RPMI8226 (cell line): ENCODE measurements at regions not wholly inside any gene's neighbourhood (a gene's known extent, or its start where the extent isn't known, plus 50 kb on each side); places are given as distances from the start of the nearest gene placed in this dataset.

ENCODE experiments used
- DNase-seq: peaks from one replicate; pipeline ENCODE4 v3.0.0-alpha.2; 2015

GRCh38 chr13:70469077-70469476 lies 360.8 kb upstream of the KLHL1 start:
- DNase-seq, result no peak

- no peak for DNase-seq
These were observed 349.2 kb upstream of the KLHL1 start for GRCh38 chr13:70457474-70457873.

- DNase-seq, result no peak
These were observed 340.6 kb upstream of the KLHL1 start for GRCh38 chr13:70448820-70449219.

- DNase-seq, result no peak
These were observed 324.1 kb upstream of the KLHL1 start for GRCh38 chr13:70432276-70432805.

GRCh38 chr13:70430256-70430655 lies 322.0 kb upstream of the KLHL1 start:
- DNase-seq, result no peak

- DNase-seq, result no peak
These were observed 316.7 kb upstream of the KLHL1 start for GRCh38 chr13:70424928-70425327.

GRCh38 chr13:70424428-70424827 lies 316.2 kb upstream of the KLHL1 start:
- no peak for DNase-seq

GRCh38 chr13:70415136-70415535 lies 306.9 kb upstream of the KLHL1 start:
- DNase-seq, result no peak

- DNase-seq, result no peak
These were observed 300.6 kb upstream of the KLHL1 start for GRCh38 chr13:70408865-70409264.

- no peak for DNase-seq
These were observed 299.2 kb upstream of the KLHL1 start for GRCh38 chr13:70407486-70407885.

GRCh38 chr13:70405266-70405665 lies 297.0 kb upstream of the KLHL1 start:
- DNase-seq, result no peak

GRCh38 chr13:70394031-70394548 lies 285.8 kb upstream of the KLHL1 start:
- no peak for DNase-seq

- DNase-seq, result no peak
These were observed 283.4 kb upstream of the KLHL1 start for GRCh38 chr13:70391678-70392077.

GRCh38 chr13:70390968-70391367 lies 282.7 kb upstream of the KLHL1 start:
- no peak for DNase-seq

GRCh38 chr13:70390064-70390463 lies 281.8 kb upstream of the KLHL1 start:
- DNase-seq, result no peak

- no peak for DNase-seq
These were observed 280.7 kb upstream of the KLHL1 start for GRCh38 chr13:70388935-70389334.

GRCh38 chr13:70386919-70387318 lies 278.7 kb upstream of the KLHL1 start:
- no peak for DNase-seq

- DNase-seq, result no peak
These were observed 277.6 kb upstream of the KLHL1 start for GRCh38 chr13:70385852-70386251.

GRCh38 chr13:70384156-70384555 lies 275.9 kb upstream of the KLHL1 start:
- DNase-seq, result no peak

GRCh38 chr13:70380809-70381208 lies 272.6 kb upstream of the KLHL1 start:
- DNase-seq, result no peak

- DNase-seq, result no peak
These were observed 267.5 kb upstream of the KLHL1 start for GRCh38 chr13:70375718-70376117.

GRCh38 chr13:70370924-70371323 lies 262.7 kb upstream of the KLHL1 start:
- no peak for DNase-seq

- DNase-seq, result no peak
These were observed 258.5 kb upstream of the KLHL1 start for GRCh38 chr13:70366720-70367119.

GRCh38 chr13:70363991-70364390 lies 255.7 kb upstream of the KLHL1 start:
- no peak for DNase-seq

GRCh38 chr13:70362820-70363570 lies 254.7 kb upstream of the KLHL1 start:
- no peak for DNase-seq
